ENCODE measurements at regions not wholly inside any gene's neighbourhood (a gene's known extent, or its start where the extent isn't known, plus 50 kb on each side); places are given as distances from the start of the nearest gene placed in this dataset.

DNA sequence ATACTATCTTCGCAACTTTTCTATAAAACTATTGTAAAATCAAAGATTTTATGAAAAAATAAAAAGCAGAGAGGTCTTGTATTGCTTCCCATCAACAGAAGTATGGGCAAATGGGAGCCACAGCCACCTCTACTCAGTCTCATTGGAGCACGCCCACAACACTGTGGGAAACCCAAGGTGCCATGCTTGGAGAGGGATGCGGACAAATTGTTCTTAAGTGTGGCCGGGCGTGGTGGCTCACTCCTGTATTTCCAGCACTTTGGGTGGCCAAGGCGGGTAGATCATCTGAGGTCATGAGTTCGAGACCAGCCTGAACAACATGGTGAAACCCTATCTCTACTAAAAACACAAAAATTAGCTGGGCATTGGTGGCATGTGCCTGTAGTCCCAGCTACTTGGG lies 498.2 kb upstream of the SOX5 start:
- no peak for DNase-seq (ENCODE audit: low read depth)
- no peaks in the 10 kb centered on the region for H3K27me3 ChIP-seq (ENCODE audit: control insufficient read depth, insufficient read depth, low read length)
- TF ChIP-seq CTCF (IDR thresholded peaks at IDR 0.05; ENCODE audit: insufficient read depth, low read depth, low read length): no peak
- no peak overlapping the region for H3K4me3 ChIP-seq (ENCODE audit: low read depth, low read length)
- H3K36me3 ChIP-seq (ENCODE audit: control insufficient read depth, insufficient read depth, low read length): no peaks in the 10 kb centered on the region
- ChIA-PET CTCF (no interaction called here), POLR2A (no interaction called here)

- ChIA-PET POLR2A (no interaction called here), CTCF (no interaction called here)
- Histone ChIP-seq H3K27me3 (ENCODE audit: control insufficient read depth, insufficient read depth, low read length) (no peaks in the 10 kb centered on the region), H3K36me3 (ENCODE audit: control insufficient read depth, insufficient read depth, low read length) (no peaks in the 10 kb centered on the region), H3K4me3 (ENCODE audit: low read depth, low read length) (no peak overlapping the region)
- no peak for DNase-seq (ENCODE audit: low read depth)
- no peak for TF ChIP-seq CTCF (IDR thresholded peaks at IDR 0.05; ENCODE audit: insufficient read depth, low read depth, low read length)
Measured at GRCh38 chr12:24446287-24446686, 496.8 kb upstream of the SOX5 start.

DNA sequence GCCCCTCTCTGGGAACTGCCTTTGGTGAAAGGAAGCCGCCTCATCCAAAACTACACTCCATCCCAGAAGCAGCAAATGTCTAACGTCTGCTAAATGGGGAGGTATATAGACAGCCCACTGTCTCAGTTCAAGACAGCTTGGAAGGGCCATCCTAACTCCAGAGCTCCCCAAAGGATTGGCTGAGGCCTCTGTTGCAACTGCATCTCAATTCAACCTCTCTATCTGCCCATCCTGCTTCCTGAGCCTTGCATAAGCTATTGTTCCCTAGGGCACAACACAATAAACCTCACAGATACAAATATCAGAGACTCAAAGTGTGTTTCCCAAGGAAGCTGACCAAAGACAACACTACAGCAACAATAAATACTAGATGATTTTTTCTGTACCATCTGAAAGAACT lies 495.2 kb upstream of the SOX5 start:
- ChIA-PET POLR2A (no interaction called here), CTCF (no interaction called here)
- Histone ChIP-seq H3K4me3 (ENCODE audit: low read depth, low read length) (no peak overlapping the region), H3K36me3 (ENCODE audit: control insufficient read depth, insufficient read depth, low read length) (no peaks in the 10 kb centered on the region), H3K27me3 (ENCODE audit: control insufficient read depth, insufficient read depth, low read length) (no peaks in the 10 kb centered on the region)
- no peak for TF ChIP-seq CTCF (IDR thresholded peaks at IDR 0.05; ENCODE audit: insufficient read depth, low read depth, low read length)
- no peak for DNase-seq (ENCODE audit: low read depth)

- POLR2A ChIA-PET: no interaction called here
- Histone ChIP-seq H3K4me3 (ENCODE audit: low read depth, low read length) (no peak overlapping the region), H3K27me3 (ENCODE audit: control insufficient read depth, insufficient read depth, low read length) (no peaks in the 10 kb centered on the region), H3K36me3 (ENCODE audit: control insufficient read depth, insufficient read depth, low read length) (no peaks in the 10 kb centered on the region)
- TF ChIP-seq CTCF (IDR thresholded peaks at IDR 0.05; ENCODE audit: insufficient read depth, low read depth, low read length): no peak
- CTCF ChIA-PET: no interaction called here
- DNase-seq (ENCODE audit: low read depth): no peak
Measured at GRCh38 chr12:24441458-24441857, 492.0 kb upstream of the SOX5 start.

DNA sequence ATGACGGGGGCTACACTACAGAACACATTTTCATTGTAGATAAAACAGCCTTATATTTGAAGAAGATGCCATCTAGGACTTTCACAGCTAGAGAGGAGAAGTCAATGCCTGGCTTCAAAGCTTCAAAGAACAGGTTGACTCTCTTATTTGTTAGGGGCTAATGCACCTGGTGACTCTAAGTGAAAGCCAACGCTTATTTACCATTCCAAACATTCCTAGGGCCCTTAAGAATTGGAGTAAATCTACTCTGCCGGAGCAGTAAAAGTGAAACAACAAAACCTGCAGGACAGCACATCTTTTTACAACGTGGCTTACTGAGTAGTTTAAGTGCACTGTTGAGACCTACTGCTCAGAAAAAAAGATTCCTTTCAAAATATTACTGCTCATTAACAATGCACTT lies 487.2 kb upstream of the SOX5 start:
- POLR2A ChIA-PET: no interaction called here
- CTCF ChIA-PET: no interaction called here
- no peak for TF ChIP-seq CTCF (IDR thresholded peaks at IDR 0.05; ENCODE audit: insufficient read depth, low read depth, low read length)
- Histone ChIP-seq H3K27me3 (ENCODE audit: control insufficient read depth, insufficient read depth, low read length) (no peaks in the 10 kb centered on the region), H3K36me3 (ENCODE audit: control insufficient read depth, insufficient read depth, low read length) (no peaks in the 10 kb centered on the region), H3K4me3 (ENCODE audit: low read depth, low read length) (no peak overlapping the region)
- no peak for DNase-seq (ENCODE audit: low read depth)
